DND-41 (cell line): ENCODE measurements at regions not wholly inside any gene's neighbourhood (a gene's known extent, or its start where the extent isn't known, plus 50 kb on each side); places are given as distances from the start of the nearest gene placed in this dataset.

ENCODE experiments used
- ATAC-seq: fragments of 200-7000 bp; cut with Tn5 transposase; 3 replicates; pipeline ENCODE4 v1.9.1; 2021; ENCODE audit warnings: low read depth; ENCODE audit not compliant: insufficient read depth
- DNase-seq: peaks from one replicate; pipeline ENCODE4 v3.0.0-alpha.2; 2020
- H2AFZ ChIP-seq: 2 replicates; pipeline ENCODE4 v1.6.0; 2012; ENCODE audit warnings: low read depth, low read length
- H3K27ac ChIP-seq: 2 replicates; pipeline ENCODE4 v1.5.1; 2012; ENCODE audit warnings: low read length, inconsistent platforms
- H3K27me3 ChIP-seq: fragments of 200-600 bp; sonication (generic); 2 replicates; pipeline ENCODE4 v1.6.0; 2012; ENCODE audit warnings: low read length, mild to moderate bottlenecking, inconsistent platforms; ENCODE audit not compliant: insufficient read depth, poor library complexity
- H3K36me3 ChIP-seq: 2 replicates; pipeline ENCODE4 v1.5.1; 2012; ENCODE audit warnings: low read length, inconsistent platforms; ENCODE audit not compliant: insufficient read depth
- H3K4me1 ChIP-seq: 2 replicates; pipeline ENCODE4 v1.5.1; 2012; ENCODE audit warnings: mild to moderate bottlenecking, low read length; ENCODE audit not compliant: insufficient read depth
- H3K4me2 ChIP-seq: 2 replicates; pipeline ENCODE4 v1.6.0; 2012; ENCODE audit warnings: mild to moderate bottlenecking, moderate library complexity, low read length, inconsistent platforms; ENCODE audit not compliant: insufficient read depth
- H3K4me3 ChIP-seq, 2 experiments: fragments of 200-600 bp in 1 of 2; shearing (Covaris generic) in 1 of 2; 2 replicates each; pipeline ENCODE4 v1.5.1; 2012 to 2016; ENCODE audit warnings: inconsistent platforms in 2 of 2, low read length in 2 of 2, mild to moderate bottlenecking in 2 of 2, low read depth in 1 of 2, moderate library complexity in 1 of 2
- H3K79me2 ChIP-seq: 2 replicates; pipeline ENCODE4 v1.6.0; 2012; ENCODE audit warnings: low read length, inconsistent platforms; ENCODE audit not compliant: insufficient read depth
- H3K9ac ChIP-seq: 2 replicates; pipeline ENCODE4 v1.6.0; 2012; ENCODE audit warnings: low read depth, mild to moderate bottlenecking, inconsistent platforms, low read length, moderate library complexity
- H3K9me3 ChIP-seq: 2 replicates; pipeline ENCODE4 v1.5.1; 2012; ENCODE audit warnings: low read length, moderate library complexity, mild to moderate bottlenecking, inconsistent platforms; ENCODE audit not compliant: insufficient read depth, severe bottlenecking
- H4K20me1 ChIP-seq: 2 replicates; pipeline ENCODE4 v1.6.0; 2012; ENCODE audit warnings: low read length; ENCODE audit not compliant: insufficient read depth
- EZH2 ChIP-seq: IDR thresholded peaks from 3 replicates; pipeline ENCODE4 v1.6.1; 2012; ENCODE audit warnings: borderline replicate concordance, low read depth, mild to moderate bottlenecking, moderate library complexity, low read length, inconsistent platforms; ENCODE audit not compliant: severe bottlenecking
- TF ChIP-seq, protein P1 (sequence below): IDR thresholded peaks from 2 replicates; pipeline ENCODE4 v1.5.1; 2012; ENCODE audit warnings: borderline replicate concordance, low read length, moderate library complexity, mild to moderate bottlenecking; ENCODE audit not compliant: poor library complexity, severe bottlenecking; ENCODE audit errors: extremely low read depth

DNA sequence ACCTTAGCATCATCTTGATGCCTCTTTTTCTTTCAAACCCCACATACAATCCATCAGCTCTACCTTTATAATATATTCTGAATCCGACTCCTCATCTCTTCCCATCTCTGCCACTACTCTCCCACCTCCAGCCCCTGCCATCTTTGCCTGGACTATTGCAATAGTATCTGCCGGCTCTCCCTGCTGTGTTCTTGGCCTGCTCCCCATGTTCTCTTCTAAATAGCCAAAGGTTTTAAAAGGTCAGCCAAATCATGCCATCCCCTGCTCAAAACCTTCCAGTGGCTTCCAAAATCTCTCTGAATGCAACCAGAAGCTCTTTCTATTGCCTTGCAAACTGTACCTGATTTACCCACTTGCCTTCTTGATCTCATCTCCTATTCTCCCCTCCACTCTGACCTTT lies 266.0 kb downstream of the PTTG2 start:
- no peaks in the 10 kb centered on the region for H3K9me3 ChIP-seq

DNA sequence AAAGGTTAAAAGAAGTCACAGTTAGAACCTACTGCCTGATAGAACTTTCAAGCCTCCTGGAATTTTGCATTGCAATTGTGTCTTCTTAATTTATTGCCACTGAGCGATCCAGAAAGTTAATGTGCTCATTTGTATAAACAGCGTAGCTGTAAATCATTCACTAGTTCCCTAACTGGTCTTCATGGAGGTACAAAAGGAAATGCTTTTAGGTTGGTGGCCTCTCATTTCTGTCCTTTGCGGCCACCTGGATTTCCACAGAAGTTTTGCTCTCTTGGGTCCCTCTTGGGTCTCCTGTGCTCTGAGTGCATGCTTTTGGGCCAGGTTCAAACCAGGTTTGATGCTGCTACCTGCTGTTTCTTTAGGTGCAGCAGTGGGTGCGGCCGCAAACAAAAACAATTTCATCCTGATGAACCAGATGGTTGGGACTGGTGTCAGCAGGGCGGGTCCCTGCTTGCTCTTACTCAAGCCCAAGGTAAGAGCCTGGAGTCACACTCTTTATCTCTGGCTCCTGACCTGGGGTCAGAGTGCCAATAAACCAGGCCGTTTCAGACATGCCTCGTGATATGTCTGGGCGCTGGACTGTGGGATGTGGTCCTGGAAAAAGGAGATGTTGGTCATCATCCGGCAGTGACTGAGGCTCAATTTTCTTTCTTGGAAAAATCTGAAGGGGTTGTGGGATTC lies 270.1 kb downstream of the PTTG2 start:
- Histone ChIP-seq H3K4me3 (no peak overlapping the region), H2AFZ (no peak overlapping the region), H3K27ac (no peak overlapping the region), H3K4me1 (no peaks in the 10 kb centered on the region), H3K27me3 (no peaks in the 10 kb centered on the region), H3K4me2 (no peak overlapping the region), H3K36me3 (no peaks in the 10 kb centered on the region), H3K79me2 (no peaks in the 10 kb centered on the region), H3K9ac (no peak overlapping the region), H4K20me1 (no peaks in the 10 kb centered on the region), H3K9me3 (no peaks in the 10 kb centered on the region)
- no peak for ATAC-seq
- DNase-seq: no peak
- TF ChIP-seq, protein P1, sequence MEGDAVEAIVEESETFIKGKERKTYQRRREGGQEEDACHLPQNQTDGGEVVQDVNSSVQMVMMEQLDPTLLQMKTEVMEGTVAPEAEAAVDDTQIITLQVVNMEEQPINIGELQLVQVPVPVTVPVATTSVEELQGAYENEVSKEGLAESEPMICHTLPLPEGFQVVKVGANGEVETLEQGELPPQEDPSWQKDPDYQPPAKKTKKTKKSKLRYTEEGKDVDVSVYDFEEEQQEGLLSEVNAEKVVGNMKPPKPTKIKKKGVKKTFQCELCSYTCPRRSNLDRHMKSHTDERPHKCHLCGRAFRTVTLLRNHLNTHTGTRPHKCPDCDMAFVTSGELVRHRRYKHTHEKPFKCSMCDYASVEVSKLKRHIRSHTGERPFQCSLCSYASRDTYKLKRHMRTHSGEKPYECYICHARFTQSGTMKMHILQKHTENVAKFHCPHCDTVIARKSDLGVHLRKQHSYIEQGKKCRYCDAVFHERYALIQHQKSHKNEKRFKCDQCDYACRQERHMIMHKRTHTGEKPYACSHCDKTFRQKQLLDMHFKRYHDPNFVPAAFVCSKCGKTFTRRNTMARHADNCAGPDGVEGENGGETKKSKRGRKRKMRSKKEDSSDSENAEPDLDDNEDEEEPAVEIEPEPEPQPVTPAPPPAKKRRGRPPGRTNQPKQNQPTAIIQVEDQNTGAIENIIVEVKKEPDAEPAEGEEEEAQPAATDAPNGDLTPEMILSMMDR: no peak
- TF ChIP-seq EZH2: no peak

More for the DNA sequence above, 266.0 kb downstream of the PTTG2 start:
- Histone ChIP-seq H3K4me3 (no peak overlapping the region), H3K27ac (no peak overlapping the region), H2AFZ (no peak overlapping the region), H3K9ac (no peak overlapping the region), H3K79me2 (no peaks in the 10 kb centered on the region), H3K27me3 (no peaks in the 10 kb centered on the region), H3K4me1 (no peaks in the 10 kb centered on the region), H3K36me3 (no peaks in the 10 kb centered on the region), H3K4me2 (no peak overlapping the region), H4K20me1 (no peaks in the 10 kb centered on the region)
- no peak for DNase-seq
- ATAC-seq: no peak
- TF ChIP-seq EZH2: no peak
- TF ChIP-seq, protein P1: no peak

DNA sequence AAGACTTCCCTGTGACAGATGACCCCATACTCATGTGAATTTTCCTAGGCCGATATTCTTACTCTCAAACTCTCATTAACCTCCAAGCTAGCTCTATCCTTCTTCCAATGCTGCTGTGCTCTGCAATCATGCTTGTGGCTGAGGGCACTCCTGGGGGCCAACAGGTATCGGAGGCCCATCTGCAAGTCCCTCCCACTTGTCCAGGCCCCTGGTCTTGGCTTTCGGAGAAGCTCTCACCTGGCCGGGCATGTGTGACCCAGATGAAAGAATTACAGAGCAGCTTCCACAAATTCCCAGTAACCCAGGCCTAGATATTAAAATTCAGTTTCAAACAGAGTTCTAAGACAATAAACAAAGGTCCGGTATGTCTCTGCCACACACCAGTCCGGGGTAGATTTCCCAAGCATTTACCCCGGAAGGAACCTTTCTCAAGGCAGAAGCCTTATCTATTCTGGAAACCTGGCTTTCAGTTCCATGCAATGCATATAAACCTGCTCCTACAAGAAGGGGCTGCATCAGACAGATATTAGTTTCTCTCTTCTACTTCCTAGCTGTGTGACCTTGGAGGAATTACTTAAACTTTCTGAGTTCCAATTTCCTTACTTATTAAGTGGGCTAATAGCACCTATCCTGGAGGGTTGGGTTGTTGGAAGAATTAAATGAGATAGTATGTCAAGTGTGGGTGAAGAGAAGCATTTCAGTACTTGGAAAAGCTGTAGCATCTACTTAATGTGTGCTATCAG lies 270.8 kb downstream of the PTTG2 start:
- no peaks in the 10 kb centered on the region for H3K9me3 ChIP-seq
- no peak for TF ChIP-seq EZH2
- TF ChIP-seq, protein P1: no peak
- no peaks in the 10 kb centered on the region for H3K4me1 ChIP-seq
- H3K27me3 ChIP-seq: no peaks in the 10 kb centered on the region
- H3K9ac ChIP-seq: no peak overlapping the region
- no peak overlapping the region for H3K27ac ChIP-seq
- H3K36me3 ChIP-seq: no peaks in the 10 kb centered on the region
- DNase-seq (no peak), ATAC-seq (no peak)
- H3K79me2 ChIP-seq: no peaks in the 10 kb centered on the region
- no peak overlapping the region for H2AFZ ChIP-seq
- no peak overlapping the region for H3K4me2 ChIP-seq
- H3K4me3 ChIP-seq: no peak overlapping the region
- H4K20me1 ChIP-seq: no peaks in the 10 kb centered on the region
